Lower lobe of right lung (tissue), 2 donors: ENCODE measurements at regions not wholly inside any gene's neighbourhood (a gene's known extent, or its start where the extent isn't known, plus 50 kb on each side); places are given as distances from the start of the nearest gene placed in this dataset.

Source experiments
- ATAC-seq, 2 donors: fragments of 200-7000 bp; cut with Tn5 transposase; one replicate each; pipeline ENCODE4 v1.9.1; 2020 to 2022; ENCODE audit warnings: mild to moderate bottlenecking in 2 of 2, moderate library complexity in 2 of 2
- DNase-seq: peaks from one replicate; pipeline ENCODE4 v3.0.0-alpha.2; 2020
- H3K27ac ChIP-seq: fragments of 200-600 bp; one replicate; pipeline ENCODE4 v1.8.0; 2022
- H3K27me3 ChIP-seq: fragments of 200-600 bp; one replicate; pipeline ENCODE4 v1.8.0; 2022; ENCODE audit warnings: low read depth
- H3K36me3 ChIP-seq: fragments of 200-600 bp; one replicate; pipeline ENCODE4 v1.8.0; 2022; ENCODE audit warnings: mild to moderate bottlenecking
- H3K4me1 ChIP-seq: fragments of 200-600 bp; one replicate; pipeline ENCODE4 v1.8.0; 2022
- H3K4me3 ChIP-seq: fragments of 200-600 bp; one replicate; pipeline ENCODE4 v1.8.0; 2022; ENCODE audit warnings: mild to moderate bottlenecking
- H3K9me3 ChIP-seq: fragments of 200-600 bp; one replicate; pipeline ENCODE4 v1.8.0; 2022
- CTCF ChIP-seq: fragments of 200-600 bp; IDR thresholded peaks from one replicate; pipeline ENCODE4 v1.8.0; 2022; ENCODE audit warnings: antibody characterized with exemption, mild to moderate bottlenecking
- intact Hi-C: fragments of 100-400 bp; cut with DNase I; formaldehyde crosslinking; loops from one replicate; pipeline ENCODE4 v1.11.0; 2022
- donor health status: DM: no; HTN: yes; CAD: no; lungs with severe emphysema.

GRCh38 chr6:165872811-165873210 is 209.8 kb upstream of the PDE10A start:
- Histone ChIP-seq H3K4me1 (no peaks in the 10 kb centered on the region), H3K9me3 (peaks cover 3% of the 10 kb centered on the region), H3K27ac (no peak overlapping the region), H3K4me3 (no peak overlapping the region), H3K27me3 (peaks cover 5% of the 10 kb centered on the region), H3K36me3 (no peaks in the 10 kb centered on the region)
- no peak for TF ChIP-seq CTCF
- DNase-seq: no peak
- intact Hi-C loops: no loop called here
- no peak for ATAC-seq

- H3K4me1 ChIP-seq: no peaks in the 10 kb centered on the region
- intact Hi-C loops: no loop called here
- no peak overlapping the region for H3K4me3 ChIP-seq
Measured at GRCh38 chr6:165872311-165872710, 209.3 kb upstream of the PDE10A start.

GRCh38 chr6:165871571-165871970 is 208.5 kb upstream of the PDE10A start:
- Histone ChIP-seq H3K27me3 (peaks cover 5% of the 10 kb centered on the region), H3K27ac (no peak overlapping the region), H3K36me3 (no peaks in the 10 kb centered on the region), H3K4me3 (no peak overlapping the region), H3K4me1 (no peaks in the 10 kb centered on the region), H3K9me3 (peaks cover 8% of the 10 kb centered on the region)
- DNase-seq: no peak
- no peak for ATAC-seq
- no peak for TF ChIP-seq CTCF
- intact Hi-C loops: no loop called here

More at GRCh38 chr6:165872311-165872710, 209.3 kb upstream of the PDE10A start:
- no peak for TF ChIP-seq CTCF
- Histone ChIP-seq H3K36me3 (no peaks in the 10 kb centered on the region), H3K27ac (no peak overlapping the region), H3K27me3 (peaks cover 5% of the 10 kb centered on the region), H3K9me3 (peaks cover 3% of the 10 kb centered on the region)
- DNase-seq (no peak), ATAC-seq (peak in 1 of 2 donors; percentile 25)

GRCh38 chr6:165869526-165869925 is 206.5 kb upstream of the PDE10A start:
- Histone ChIP-seq H3K4me3 (no peak overlapping the region), H3K27me3 (peaks cover 5% of the 10 kb centered on the region), H3K36me3 (no peaks in the 10 kb centered on the region), H3K27ac (no peak overlapping the region), H3K4me1 (no peaks in the 10 kb centered on the region), H3K9me3 (peaks cover 9% of the 10 kb centered on the region)
- TF ChIP-seq CTCF: no peak
- intact Hi-C loops: no loop called here
- no peak for ATAC-seq
- no peak for DNase-seq

- H3K4me3 ChIP-seq: no peak overlapping the region
- intact Hi-C loops: no loop called here
- no peak overlapping the region for H3K27ac ChIP-seq
- H3K9me3 ChIP-seq: peaks cover 9% of the 10 kb centered on the region
- H3K4me1 ChIP-seq: no peaks in the 10 kb centered on the region
- no peaks in the 10 kb centered on the region for H3K36me3 ChIP-seq
- ATAC-seq (no peak), DNase-seq (no peak)
- no peaks in the 10 kb centered on the region for H3K27me3 ChIP-seq
- no peak for TF ChIP-seq CTCF
Measured at GRCh38 chr6:165864925-165865324, 201.9 kb upstream of the PDE10A start.

- Histone ChIP-seq H3K27me3 (no peaks in the 10 kb centered on the region), H3K9me3 (peaks cover 6% of the 10 kb centered on the region), H3K36me3 (no peaks in the 10 kb centered on the region), H3K4me1 (no peaks in the 10 kb centered on the region), H3K27ac (no peak overlapping the region), H3K4me3 (no peak overlapping the region)
- ATAC-seq (no peak), DNase-seq (no peak)
- no peak for TF ChIP-seq CTCF
- intact Hi-C loops: no loop called here
Measured at GRCh38 chr6:165864218-165864617, 201.2 kb upstream of the PDE10A start.
